Activated CD4-positive, alpha-beta T cell treated with anti-CD3 and anti-CD28 coated beads, Interleukin-2, amount 50 U/mL, for 48 hours (primary cell): ENCODE measurements at regions not wholly inside any gene's neighbourhood (a gene's known extent, or its start where the extent isn't known, plus 50 kb on each side); places are given as distances from the start of the nearest gene placed in this dataset.

Experiments
- DNase-seq, 2 experiments: peaks; one replicate each; pipeline ENCODE4 v3.0.0-alpha.2; 2020

- no peak for DNase-seq
These were observed 251.8 kb upstream of the CITED2 start for GRCh38 chr6:139625998-139626975.

GRCh38 chr6:139625081-139625939 lies 250.9 kb upstream of the CITED2 start:
- no peak for DNase-seq

GRCh38 chr6:139623372-139623771 lies 248.9 kb upstream of the CITED2 start:
- no peak for DNase-seq

- no peak for DNase-seq
These were observed 239.0 kb upstream of the CITED2 start for GRCh38 chr6:139613496-139613895.

GRCh38 chr6:139612135-139612465 lies 237.7 kb upstream of the CITED2 start:
- no peak for DNase-seq

- DNase-seq, result no peak
These were observed 237.1 kb upstream of the CITED2 start for GRCh38 chr6:139611327-139612134.

- DNase-seq, result no peak
These were observed 234.2 kb upstream of the CITED2 start for GRCh38 chr6:139608466-139609261.

GRCh38 chr6:139605350-139605749 lies 230.9 kb upstream of the CITED2 start:
- no peak for DNase-seq

GRCh38 chr6:139603581-139603980 lies 229.1 kb upstream of the CITED2 start:
- DNase-seq, result no peak

GRCh38 chr6:139602577-139602976 lies 228.1 kb upstream of the CITED2 start:
- no peak for DNase-seq

- DNase-seq, result peak; percentile 6 to 23
These were observed 226.5 kb upstream of the CITED2 start for GRCh38 chr6:139600919-139601475.

- DNase-seq, result no peak
These were observed 225.9 kb upstream of the CITED2 start for GRCh38 chr6:139600343-139600742.

- DNase-seq, result no peak
These were observed 223.6 kb upstream of the CITED2 start for GRCh38 chr6:139597771-139598755.

GRCh38 chr6:139597087-139597763 lies 222.8 kb upstream of the CITED2 start:
- DNase-seq, result no peak

- no peak for DNase-seq
These were observed 220.7 kb upstream of the CITED2 start for GRCh38 chr6:139595183-139595582.

GRCh38 chr6:139594333-139594965 lies 220.0 kb upstream of the CITED2 start:
- DNase-seq, result no peak

- no peak for DNase-seq
These were observed 218.6 kb upstream of the CITED2 start for GRCh38 chr6:139593081-139593480.

- DNase-seq, result no peak
These were observed 217.6 kb upstream of the CITED2 start for GRCh38 chr6:139592011-139592410.
